SK-N-MC (cell line): ENCODE measurements at regions not wholly inside any gene's neighbourhood (a gene's known extent, or its start where the extent isn't known, plus 50 kb on each side); places are given as distances from the start of the nearest gene placed in this dataset.
A peak's percentile ranks its signal among the peaks of the same experiment; 100 is the strongest.
"Not testable (repeated sequence)": the region's sequence is repeated elsewhere in the genome, so short reads cannot be mapped to it uniquely, and the experiment has no call there.

ENCODE experiments used
- DNase-seq: peaks from one replicate; pipeline ENCODE4 v3.0.0-alpha.2; 2011; ENCODE audit warnings: low read depth, low spot score
- H3K27ac ChIP-seq: fragments of 200-600 bp; sonication (generic); 2 replicates; pipeline ENCODE4 v1.5.1; 2016; ENCODE audit warnings: mixed run types
- H3K36me3 ChIP-seq: fragments of 200-600 bp; sonication (generic); 2 replicates; pipeline ENCODE4 v1.6.1; 2017; ENCODE audit warnings: antibody characterized with exemption, low read length, mixed read lengths; ENCODE audit not compliant: insufficient read depth
- H3K4me3 ChIP-seq: fragments of 200-600 bp; sonication (generic); 2 replicates; pipeline ENCODE4 v1.5.1; 2016
- H3K9ac ChIP-seq: fragments of 200-600 bp; sonication (generic); 2 replicates; pipeline ENCODE4 v1.8.0; 2017; ENCODE audit warnings: mixed run types, mixed read lengths; ENCODE audit not compliant: insufficient read length
- H3K9me3 ChIP-seq: fragments of 200-600 bp; sonication (generic); 2 replicates; pipeline ENCODE4 v1.6.1; 2017; ENCODE audit warnings: low read depth, mild to moderate bottlenecking, antibody characterized with exemption, low read length, moderate library complexity, mixed read lengths
- EZH2 ChIP-seq: fragments of 200-600 bp; sonication (generic); IDR thresholded peaks from one replicate; pipeline ENCODE4 v1.6.1; 2017; ENCODE audit warnings: antibody characterized with exemption
- FOXP2 ChIP-seq: optimal IDR thresholded peaks from 2 replicates; pipeline ENCODE3; 2011; ENCODE audit warnings: mild to moderate bottlenecking, moderate library complexity; ENCODE audit not compliant: insufficient read depth; ENCODE audit errors: extremely low read length, control extremely low read depth
- POLR2AphosphoS5 ChIP-seq: IDR thresholded peaks from 2 replicates; pipeline ENCODE4 v1.6.1; 2012; ENCODE audit warnings: mild to moderate bottlenecking, low read depth, low read length, borderline replicate concordance

GRCh38 chr7:112945046-112945445, 141.6 kb downstream of the GPR85 start:
- TF ChIP-seq FOXP2 (no peak), POLR2AphosphoS5 (no peak), EZH2 (no peak)
- Histone ChIP-seq H3K4me3 (no peak overlapping the region), H3K9ac (no peak overlapping the region), H3K9me3 (no peaks in the 10 kb centered on the region), H3K36me3 (no peaks in the 10 kb centered on the region), H3K27ac (no peak overlapping the region)
- no peak for DNase-seq

GRCh38 chr7:112942981-112943380, 143.6 kb downstream of the GPR85 start:
- Histone ChIP-seq H3K9me3 (no peaks in the 10 kb centered on the region), H3K36me3 (no peaks in the 10 kb centered on the region)
- DNase-seq: no peak

GRCh38 chr7:112942125-112942524, 144.5 kb downstream of the GPR85 start:
- not testable (repeated sequence) for DNase-seq, H3K4me3 ChIP-seq, H3K27ac ChIP-seq, H3K36me3 ChIP-seq, H3K9ac ChIP-seq, H3K9me3 ChIP-seq

More at GRCh38 chr7:112942981-112943380, 143.6 kb downstream of the GPR85 start:
- no peak overlapping the region for H3K4me3 ChIP-seq
- no peak for TF ChIP-seq EZH2
- no peak for TF ChIP-seq POLR2AphosphoS5
- no peak for TF ChIP-seq FOXP2
- no peak overlapping the region for H3K9ac ChIP-seq
- H3K27ac ChIP-seq: no peak overlapping the region

GRCh38 chr7:112940314-112940732, 146.3 kb downstream of the GPR85 start:
- H3K36me3 ChIP-seq: no peaks in the 10 kb centered on the region
- H3K27ac ChIP-seq: no peak overlapping the region
- DNase-seq: no peak
- H3K9me3 ChIP-seq: no peaks in the 10 kb centered on the region
- TF ChIP-seq FOXP2 (no peak), EZH2 (no peak), POLR2AphosphoS5 (no peak)
- peak overlapping the region; percentile 87 for H3K4me3 ChIP-seq
- peak overlapping the region; percentile 67 for H3K9ac ChIP-seq

- Histone ChIP-seq H3K27ac (no peak overlapping the region), H3K9me3 (no peaks in the 10 kb centered on the region), H3K4me3 (peak overlapping the region; percentile 87), H3K36me3 (no peaks in the 10 kb centered on the region), H3K9ac (peak overlapping the region; percentile 67)
- TF ChIP-seq EZH2 (no peak), POLR2AphosphoS5 (peak; percentile 80)
- peak; percentile 97 for DNase-seq
Observed at GRCh38 chr7:112939574-112940313, 146.9 kb downstream of the GPR85 start.

- DNase-seq: no peak
- Histone ChIP-seq H3K9me3 (no peaks in the 10 kb centered on the region), H3K27ac (no peak overlapping the region)
Observed at GRCh38 chr7:112938863-112939573, 147.6 kb downstream of the GPR85 start.

GRCh38 chr7:112937651-112938415, 147.6 kb upstream of the TMEM168 start:
- Histone ChIP-seq H3K27ac (no peak overlapping the region), H3K4me3 (no peak overlapping the region), H3K9me3 (no peaks in the 10 kb centered on the region), H3K36me3 (no peaks in the 10 kb centered on the region), H3K9ac (no peak overlapping the region)
- DNase-seq: no peak
- TF ChIP-seq POLR2AphosphoS5: no peak
- no peak for TF ChIP-seq EZH2

More at GRCh38 chr7:112938863-112939573, 147.6 kb downstream of the GPR85 start:
- H3K4me3 ChIP-seq: peak overlapping the region; percentile 87
- TF ChIP-seq EZH2 (no peak), POLR2AphosphoS5 (no peak), FOXP2 (no peak)
- H3K9ac ChIP-seq: peak overlapping the region; percentile 62
- H3K36me3 ChIP-seq: no peaks in the 10 kb centered on the region

GRCh38 chr7:112933598-112933997, 143.4 kb upstream of the TMEM168 start:
- no peak for DNase-seq
- no peaks in the 10 kb centered on the region for H3K36me3 ChIP-seq
- no peak for TF ChIP-seq POLR2AphosphoS5
- no peak for TF ChIP-seq EZH2

More at GRCh38 chr7:112933598-112933997, 143.4 kb upstream of the TMEM168 start:
- H3K4me3 ChIP-seq: no peak overlapping the region
- no peak overlapping the region for H3K9ac ChIP-seq
- H3K9me3 ChIP-seq: no peaks in the 10 kb centered on the region
- H3K27ac ChIP-seq: no peak overlapping the region
